ENCODE measurements at regions not wholly inside any gene's neighbourhood (a gene's known extent, or its start where the extent isn't known, plus 50 kb on each side); places are given as distances from the start of the nearest gene placed in this dataset.

GRCh38 chr1:55592122-55592521 lies 377.0 kb upstream of the USP24 start:
- no peak for DNase-seq (ENCODE audit: low read depth, low spot score)

GRCh38 chr1:55589671-55590297 lies 374.6 kb upstream of the USP24 start:
- DNase-seq (ENCODE audit: low read depth, low spot score), result no peak

DNA sequence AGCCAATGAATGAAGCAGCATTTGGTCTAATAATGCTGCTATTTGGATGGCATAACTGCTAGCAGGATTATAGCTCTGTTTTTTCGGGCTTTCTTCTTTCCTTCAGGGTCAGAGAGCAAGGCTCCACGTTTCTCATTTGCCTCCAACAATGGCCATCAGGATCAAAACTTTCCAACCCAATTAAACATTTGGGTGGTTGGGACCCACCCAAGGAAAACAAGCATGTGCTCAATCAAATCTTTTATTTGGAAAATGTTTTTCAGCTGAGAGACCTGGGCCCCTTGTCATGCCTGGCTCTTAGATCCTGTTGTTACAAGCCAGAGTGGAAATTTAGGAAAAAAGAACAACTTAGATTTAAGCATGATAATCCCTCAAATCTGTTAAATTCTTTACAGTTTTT lies 373.1 kb upstream of the USP24 start:
- DNase-seq (ENCODE audit: low read depth, low spot score), result no peak

DNA sequence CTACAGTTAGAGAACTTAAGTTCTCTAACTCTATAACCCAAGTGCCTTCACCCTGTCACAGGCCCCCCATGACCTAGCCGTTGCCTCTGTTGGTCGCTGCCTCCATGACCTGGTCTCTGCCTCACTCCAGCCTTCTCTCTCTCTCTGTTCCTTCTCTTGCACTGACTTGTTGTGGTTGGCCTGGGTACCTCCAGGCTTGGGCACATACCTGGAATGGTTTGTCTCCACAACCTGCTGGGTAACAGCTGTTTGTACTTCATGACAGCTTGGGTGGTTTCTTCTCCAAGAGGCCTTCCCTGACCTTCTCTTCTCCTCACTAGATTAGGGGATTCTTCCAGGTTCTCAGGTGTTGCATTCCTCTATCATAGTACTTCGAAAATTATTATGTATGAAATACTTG lies 371.6 kb upstream of the USP24 start:
- DNase-seq (ENCODE audit: low read depth, low spot score), result no peak

DNA sequence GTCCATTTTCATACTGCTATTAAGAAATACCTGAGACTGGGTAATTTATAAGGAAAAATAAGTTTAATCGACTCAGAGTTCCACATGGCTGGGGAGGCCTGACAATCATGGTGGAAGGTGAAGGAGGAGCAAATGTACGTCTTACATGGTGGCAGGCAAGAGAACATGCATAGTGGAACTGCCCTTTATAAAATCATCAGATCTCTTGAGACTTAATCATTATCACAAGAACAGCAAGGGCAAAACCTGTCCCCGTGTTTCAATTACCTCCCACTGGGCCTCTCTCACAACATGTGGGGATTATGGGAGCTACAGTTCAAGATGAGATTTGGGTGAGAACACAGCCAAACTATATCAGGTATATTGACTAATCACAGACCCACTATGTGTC lies 370.2 kb upstream of the USP24 start:
- DNase-seq (ENCODE audit: low read depth, low spot score), result no peak

DNA sequence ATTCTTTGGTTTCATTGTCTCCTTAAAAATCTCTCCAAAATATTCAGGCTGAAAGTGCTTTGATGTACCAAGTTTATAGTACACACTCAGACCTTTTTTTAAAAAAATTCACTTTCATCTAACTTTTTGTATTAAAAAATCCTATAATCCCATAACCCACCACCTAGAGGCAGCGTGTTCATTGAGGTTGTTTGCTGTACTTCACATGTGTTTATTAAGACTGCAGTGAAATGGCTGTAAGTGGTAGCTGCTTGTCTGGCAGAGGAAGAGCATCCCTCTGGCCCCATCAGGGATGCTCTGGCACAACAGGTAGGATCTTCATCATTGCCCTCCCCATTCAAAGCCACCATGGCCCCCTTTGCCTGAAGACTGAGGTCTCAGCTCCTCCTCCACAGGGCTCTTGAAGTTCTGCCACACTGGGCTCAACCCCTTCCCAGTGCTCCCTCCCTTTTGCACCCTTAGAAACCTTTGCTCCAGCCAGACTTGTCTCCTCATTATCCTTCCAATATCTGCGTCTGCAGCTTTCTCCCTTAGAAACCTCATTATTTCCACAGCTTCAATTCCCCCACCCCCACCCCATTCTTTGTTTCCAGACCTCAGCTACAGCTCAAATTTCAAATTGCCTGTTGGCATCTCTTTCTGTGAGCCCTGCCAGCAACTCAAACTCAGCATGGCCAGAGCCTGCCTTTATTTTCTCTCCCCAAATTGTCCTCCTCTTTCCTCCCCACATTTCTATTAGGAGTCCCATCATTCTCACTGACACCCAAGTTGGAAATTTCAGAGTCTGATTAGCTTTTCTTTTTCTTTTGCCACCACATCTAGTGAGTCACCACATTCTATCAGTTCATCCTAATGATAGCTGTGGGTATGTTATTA lies 369.6 kb upstream of the USP24 start:
- no peak for DNase-seq (ENCODE audit: low read depth, low spot score)

GRCh38 chr1:55582084-55582483 lies 366.9 kb upstream of the USP24 start:
- DNase-seq (ENCODE audit: low read depth, low spot score), result no peak

GRCh38 chr1:55580845-55581332 lies 365.7 kb upstream of the USP24 start:
- DNase-seq (ENCODE audit: low read depth, low spot score), result no peak

- no peak for DNase-seq (ENCODE audit: low read depth, low spot score)
These were observed 364.3 kb upstream of the USP24 start for GRCh38 chr1:55579332-55580001.

DNA sequence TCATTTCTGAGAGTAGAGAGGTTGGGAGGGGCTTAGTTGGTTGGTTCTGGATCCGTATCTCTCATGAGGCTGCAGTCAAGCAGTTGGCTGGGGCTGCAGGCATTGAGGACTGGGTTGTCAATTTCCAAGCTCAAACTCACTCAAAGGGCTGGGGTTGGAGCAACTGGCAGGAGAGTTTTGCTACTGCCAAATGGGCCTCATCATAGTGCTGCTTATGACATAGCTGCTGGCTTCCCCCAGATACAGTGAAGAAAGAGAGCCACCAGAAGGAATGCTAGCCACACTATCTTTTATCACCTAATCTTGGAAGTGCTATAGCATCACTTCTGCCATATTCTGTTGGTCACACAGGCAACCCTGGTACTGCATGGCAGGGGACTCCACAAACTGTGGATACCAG lies 363.5 kb upstream of the USP24 start:
- DNase-seq (ENCODE audit: low read depth, low spot score), result no peak

DNA sequence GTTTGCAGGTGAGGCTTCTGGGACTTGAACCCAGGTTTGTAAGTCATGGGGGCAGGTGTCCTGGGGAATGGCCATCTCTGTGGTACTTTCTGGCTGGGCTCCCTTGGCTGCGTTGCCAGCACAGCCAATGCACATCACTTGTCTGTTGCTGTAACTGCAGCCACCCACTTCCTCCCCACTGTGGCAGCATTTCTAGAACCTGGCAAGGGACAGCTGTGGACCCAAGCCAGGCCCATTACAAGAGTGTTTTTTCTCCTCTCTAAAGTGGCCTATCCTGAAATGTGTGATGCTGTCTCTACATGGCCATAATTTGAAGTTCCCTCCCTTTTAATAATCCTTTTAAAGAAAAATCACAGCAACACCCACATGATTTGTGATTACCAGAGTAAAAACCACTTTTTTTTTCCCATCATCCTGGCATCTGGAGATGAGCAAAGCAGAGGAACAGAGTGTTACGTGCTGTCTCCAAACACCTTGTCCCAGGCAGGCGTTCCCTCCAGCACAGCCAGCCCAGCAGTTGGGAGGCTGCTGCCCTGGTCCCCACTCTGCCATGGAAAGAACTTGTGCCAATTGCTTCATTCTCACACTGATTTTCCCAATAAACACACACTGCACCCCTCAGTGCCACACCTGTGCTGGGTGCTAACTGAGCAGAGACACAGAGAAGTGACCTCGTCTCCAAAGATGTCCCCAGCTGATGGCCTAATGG lies 360.6 kb upstream of the USP24 start:
- no peak for DNase-seq (ENCODE audit: low read depth, low spot score)

DNA sequence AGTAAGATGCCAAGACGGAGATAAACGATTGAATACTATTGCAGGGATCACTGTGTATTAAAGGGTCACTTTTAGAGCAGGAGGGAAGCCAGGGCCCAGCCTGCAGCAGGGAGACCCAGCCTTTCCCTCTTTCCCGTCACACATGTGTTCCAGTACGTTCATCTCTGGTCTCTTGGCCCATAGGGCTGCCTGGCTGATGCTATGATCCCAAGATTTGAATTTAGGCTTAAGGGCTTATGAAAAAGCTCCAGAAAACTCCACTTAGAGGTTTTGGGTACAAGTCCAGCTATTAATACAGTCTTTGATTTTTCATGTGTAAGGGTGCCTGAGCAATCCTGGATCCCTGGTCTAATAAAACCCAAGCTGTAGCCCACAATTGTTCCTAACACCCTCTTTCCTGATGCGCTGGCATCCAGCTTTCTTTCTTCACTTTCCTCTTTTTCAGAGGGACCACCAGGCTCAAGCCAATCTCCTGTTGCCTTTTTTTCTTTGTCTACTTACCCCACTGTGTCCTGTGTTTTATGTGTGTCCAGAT lies 359.6 kb upstream of the USP24 start:
- DNase-seq (ENCODE audit: low read depth, low spot score), result no peak

DNA sequence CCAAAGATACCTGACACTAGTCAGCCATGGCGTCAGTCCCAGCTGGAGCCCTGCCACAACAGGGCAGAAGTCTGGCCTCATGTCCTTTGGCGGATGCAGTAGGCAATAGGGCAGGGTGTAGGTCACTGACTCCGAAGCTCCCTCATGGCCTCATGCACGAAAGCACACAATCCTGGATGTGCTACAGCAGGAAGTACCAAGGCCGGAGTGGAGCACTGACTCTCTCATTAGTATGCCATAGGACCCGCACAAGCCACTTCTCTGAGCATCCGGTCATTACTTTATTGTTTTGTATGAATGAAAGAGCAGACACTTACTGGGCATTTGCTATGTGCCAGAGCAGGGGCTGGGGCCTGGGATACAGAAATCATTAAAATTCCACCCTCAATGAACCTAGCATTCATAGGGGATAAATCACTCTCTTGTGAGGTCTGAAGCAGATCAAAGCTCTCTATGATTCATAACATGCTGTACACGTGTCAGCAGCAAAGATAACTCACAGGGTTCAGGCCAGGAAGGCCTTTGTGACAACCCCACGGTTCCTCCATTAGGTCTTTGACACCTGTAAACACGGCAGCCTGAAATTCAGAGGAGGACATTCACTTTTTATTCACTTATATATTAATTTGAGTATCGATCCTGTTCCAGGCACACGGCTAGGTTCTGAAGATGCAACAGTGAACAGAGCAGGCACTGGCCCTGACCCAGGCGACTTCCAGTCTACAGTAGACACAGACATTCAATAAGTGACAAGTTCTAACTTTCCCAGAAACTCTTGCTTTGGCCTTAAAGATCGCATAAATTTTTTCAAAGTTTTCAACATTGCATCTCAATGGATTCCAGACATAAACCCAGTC lies 357.9 kb upstream of the USP24 start:
- no peak for DNase-seq (ENCODE audit: low read depth, low spot score)

DNA sequence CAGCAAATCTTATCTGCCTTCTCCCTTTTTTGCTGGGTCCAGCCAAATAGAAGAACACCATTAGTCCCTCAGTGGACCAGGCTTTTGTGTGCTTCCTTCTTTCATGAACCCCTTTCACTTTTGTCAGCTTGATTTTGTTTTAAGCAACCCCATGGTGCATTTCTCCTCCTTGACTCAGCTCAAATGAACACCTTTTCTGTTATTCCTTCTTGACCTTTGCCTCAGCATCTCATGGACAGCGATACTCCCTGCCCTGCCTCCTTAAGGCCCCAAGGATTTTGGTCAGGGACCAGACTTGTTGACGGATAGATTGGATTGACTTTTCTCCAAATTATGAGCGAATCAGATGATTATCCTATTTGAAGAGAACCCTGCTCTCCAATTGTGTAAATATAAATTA lies 356.6 kb upstream of the USP24 start:
- DNase-seq (ENCODE audit: low read depth, low spot score), result no peak

- no peak for DNase-seq (ENCODE audit: low read depth, low spot score)
These were observed 354.3 kb upstream of the USP24 start for GRCh38 chr1:55569417-55569816.

- DNase-seq (ENCODE audit: low read depth, low spot score), result no peak
These were observed 353.6 kb upstream of the USP24 start for GRCh38 chr1:55568732-55569131.

DNA sequence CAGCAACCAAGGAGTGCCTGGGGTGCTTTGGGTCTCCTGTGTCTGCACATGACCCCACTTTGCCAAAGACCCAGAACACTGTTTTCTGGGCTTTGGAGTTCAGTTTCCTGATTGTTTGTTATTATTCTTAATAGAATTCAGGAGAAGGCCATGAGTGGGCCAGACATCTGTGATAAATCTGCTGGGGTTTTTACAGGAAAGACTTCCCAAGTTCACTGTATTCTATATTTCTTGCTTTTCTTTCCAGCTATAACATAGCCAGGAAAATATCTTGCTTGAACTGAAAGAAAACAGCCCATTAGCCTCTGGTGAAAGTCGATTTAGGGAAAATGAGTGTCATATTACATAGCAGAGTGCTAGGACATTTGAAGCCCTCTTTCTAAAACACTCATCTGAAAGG lies 345.1 kb upstream of the USP24 start:
- DNase-seq (ENCODE audit: low read depth, low spot score), result no peak

DNA sequence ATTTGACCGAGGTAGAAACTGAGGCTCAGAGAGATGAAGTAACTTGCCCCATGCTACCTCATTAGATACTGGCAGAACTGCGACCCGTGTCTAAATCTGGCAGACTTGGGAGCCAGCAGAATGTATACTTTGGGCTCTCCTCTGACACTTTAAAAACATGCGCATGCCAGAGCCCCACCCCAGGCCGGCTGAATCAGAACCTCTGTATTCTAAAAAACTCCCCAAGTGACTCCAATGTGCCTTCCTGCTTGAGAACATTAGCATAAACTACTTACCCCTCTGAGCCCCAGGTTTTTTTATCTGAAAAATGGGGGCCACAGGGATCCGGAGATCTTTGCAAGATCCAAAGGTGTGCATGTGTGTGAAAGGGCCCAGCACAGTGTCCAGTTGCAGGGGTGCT lies 344.7 kb upstream of the USP24 start:
- no peak for DNase-seq (ENCODE audit: low read depth, low spot score)

DNA sequence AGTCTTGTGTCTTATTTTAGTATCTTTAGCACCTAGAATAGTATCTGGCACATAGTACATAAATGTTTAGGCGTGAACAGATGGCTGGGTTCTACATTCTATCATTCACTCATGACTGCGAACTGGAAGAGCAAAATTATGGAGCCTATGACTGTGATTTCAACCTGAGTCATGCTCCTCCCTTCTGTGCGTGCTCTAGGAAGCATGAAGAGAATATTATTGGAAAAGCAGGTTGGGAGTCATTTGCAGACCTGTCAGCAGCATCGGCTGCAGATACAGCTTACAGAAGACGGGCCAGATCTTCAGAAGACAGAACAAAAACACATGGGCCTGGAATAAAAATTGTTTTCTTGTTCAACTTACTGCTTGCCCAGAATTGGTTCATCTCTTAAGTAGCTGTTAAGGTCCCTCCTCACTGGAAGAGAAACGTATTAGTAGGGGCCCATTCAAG lies 344.0 kb upstream of the USP24 start:
- no peak for DNase-seq (ENCODE audit: low read depth, low spot score)

DNA sequence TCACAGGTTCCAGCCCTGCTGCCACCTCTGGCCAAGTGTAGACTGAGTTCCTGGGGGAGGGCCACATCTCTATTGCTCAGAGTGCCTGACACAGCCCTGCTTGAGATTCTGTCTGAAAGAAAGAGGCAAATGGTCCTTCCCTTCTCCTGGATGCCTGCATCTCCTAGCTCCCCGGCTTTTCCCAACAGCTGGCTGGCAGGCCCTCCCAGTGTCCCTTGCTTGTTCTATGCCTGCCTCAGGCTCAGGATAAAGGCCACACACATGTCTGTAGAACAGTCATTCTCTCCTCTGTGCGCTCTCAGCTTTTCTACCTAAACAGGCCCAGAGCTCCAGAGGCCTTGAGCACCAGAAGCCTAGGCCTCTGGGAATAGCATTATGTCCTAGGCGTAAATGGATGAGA lies 343.4 kb upstream of the USP24 start:
- DNase-seq (ENCODE audit: low read depth, low spot score), result no peak

All from pulmonary artery endothelial cell (primary cell).